ENCODE measurements at regions not wholly inside any gene's neighbourhood (a gene's known extent, or its start where the extent isn't known, plus 50 kb on each side); places are given as distances from the start of the nearest gene placed in this dataset.

DNA sequence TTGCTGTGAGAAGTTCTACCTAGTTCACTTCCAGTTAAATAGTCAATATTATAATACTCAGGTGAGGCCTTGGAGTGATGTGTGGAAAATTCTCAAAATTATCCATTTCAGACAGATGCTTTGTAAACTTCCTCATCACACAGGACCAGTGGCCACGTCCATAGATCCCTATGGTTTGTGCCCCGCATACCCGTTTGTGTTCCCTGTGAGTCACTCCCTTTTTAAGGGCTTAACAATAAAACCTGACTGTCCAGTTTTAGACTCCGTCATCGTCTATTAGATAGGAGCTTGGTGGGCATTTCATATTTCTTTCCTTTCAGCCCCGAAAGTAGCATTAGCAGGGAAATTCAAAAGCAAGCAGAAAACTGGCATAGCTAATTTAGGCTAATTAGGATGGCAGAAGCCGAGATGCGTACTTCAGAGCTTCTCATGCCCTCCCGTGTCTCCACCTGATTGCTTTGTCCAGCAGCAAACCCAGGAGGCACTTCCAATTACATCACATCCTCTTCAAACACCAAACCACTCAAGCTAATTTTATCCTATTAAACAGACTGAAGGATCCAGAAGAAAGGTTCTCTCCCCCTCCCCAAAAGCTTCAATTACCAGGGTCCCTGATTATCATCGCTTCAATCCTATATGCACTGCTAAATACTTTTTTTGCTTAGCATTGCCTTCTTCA lies 186.6 kb upstream of the OTX2 start:
- TF ChIP-seq CTCF (conservative IDR thresholded peaks at IDR 0.05 in 1 of 2, IDR thresholded peaks at IDR 0.05 in 1 of 2; ENCODE audit: extremely low read depth in 1 of 2, insufficient read depth in 1 of 2, low read depth in 1 of 2, low read length in 2 of 2) (no peak), EZH2 (IDR thresholded peaks at IDR 0.05; ENCODE audit: borderline replicate concordance, low read length) (no peak)
